Ovary (tissue), 7 donors: ENCODE measurements at regions not wholly inside any gene's neighbourhood (a gene's known extent, or its start where the extent isn't known, plus 50 kb on each side); places are given as distances from the start of the nearest gene placed in this dataset.

ENCODE experiments used
- DNase-seq, 5 donors: peaks; one replicate each; pipeline ENCODE4 v3.0.0-alpha.2; 2019 to 2020
- H3K27ac ChIP-seq, 2 donors: fragments of 200-600 bp; one replicate each; pipeline versions ENCODE4 v1.5.1 to v1.8.0; 2019 to 2022
- H3K27me3 ChIP-seq: fragments of 200-600 bp; one replicate; pipeline ENCODE4 v1.8.0; 2022
- H3K36me3 ChIP-seq: fragments of 200-600 bp; sonication (generic); one replicate; pipeline ENCODE4 v1.5.1; 2019
- H3K4me1 ChIP-seq: one replicate; pipeline ENCODE4 v1.8.1; 2013; ENCODE audit warnings: mild to moderate bottlenecking, moderate library complexity; ENCODE audit not compliant: insufficient read depth
- H3K4me3 ChIP-seq: fragments of 200-600 bp; sonication (generic); one replicate; pipeline ENCODE4 v1.5.1; 2017
- H3K9me3 ChIP-seq, 2 donors: fragments of 200-600 bp in 1 of 2; sonication (generic) in 1 of 2; one replicate each; pipeline versions ENCODE4 v1.5.1 to v1.8.1; 2013 to 2019; ENCODE audit warnings: mild to moderate bottlenecking in 1 of 2, moderate library complexity in 1 of 2
- CTCF ChIP-seq, 3 donors: fragments of 450-650 bp in 2 of 3; fragments of 200-600 bp in 1 of 3; IDR thresholded peaks; one replicate each; pipeline versions ENCODE4 v1.5.1 to v1.8.0; 2016 to 2022; ENCODE audit warnings: antibody characterized with exemption in 3 of 3, mild to moderate bottlenecking in 1 of 3
- EP300 ChIP-seq: sonication (generic); formaldehyde crosslinking; IDR thresholded peaks from one replicate; pipeline ENCODE4 v1.6.1; 2017; ENCODE audit warnings: antibody characterized with exemption
- POLR2A ChIP-seq: fragments of 450-650 bp; IDR thresholded peaks from one replicate; pipeline ENCODE4 v1.6.1; 2017; ENCODE audit warnings: antibody characterized with exemption, mild to moderate bottlenecking, moderate library complexity
- WGBS, 3 donors: extraction: QIAGEN DNeasy Blood & Tissue Kit in 1 of 3; methylation state at CpG; one replicate each; pipeline versions ENCODE4 v1.1.5 to v1.1.7; 2013 to 2017; 5-methylcytosine and 5-hydroxymethylcytosine counted together
- intact Hi-C, 4 donors: fragments of 100-400 bp; cut with DNase I; formaldehyde crosslinking; loops; one replicate each; pipeline versions ENCODE4 v1.11.0 to v1.15.1; 2022 to 2023
- donor health status: DM: no; HTN: no; CAD: no; lungs with moderate emphysema.
- donor health status: DM: no; HTN: no; CAD: no.
- donor health status: Bipolar disorder and iron deficiency.
- donor health status: DM: no; HTN: no; CAD: no.
- donor health status: DM: yes; HTN: yes; CAD: no.

- 18 to 34% (median 26%) methylated on average over 2 of the region's 2 CpGs for WGBS, 3 donors
- Histone ChIP-seq H3K27me3 (no peaks in the 10 kb centered on the region), H3K27ac (no peak overlapping the region), H3K36me3 (no peaks in the 10 kb centered on the region), H3K9me3 (no peaks in the 10 kb centered on the region), H3K4me1 (no peaks in the 10 kb centered on the region), H3K4me3 (no peak overlapping the region)
- no peak for DNase-seq
- TF ChIP-seq CTCF (IDR thresholded peaks at IDR 0.05) (no peak), EP300 (no peak), POLR2A (no peak)
- intact Hi-C loops, result no loop called here
Measured at GRCh38 chr5:116370886-116371285, 203.7 kb downstream of the SEMA6A start.

GRCh38 chr5:116370149-116370548 lies 204.5 kb downstream of the SEMA6A start:
- H3K36me3 ChIP-seq, result no peaks in the 10 kb centered on the region
- H3K27ac ChIP-seq, result no peak overlapping the region
- no peaks in the 10 kb centered on the region for H3K27me3 ChIP-seq
- intact Hi-C loops, result no loop called here
- H3K9me3 ChIP-seq, result no peaks in the 10 kb centered on the region
- no peak for TF ChIP-seq EP300
- no peak for DNase-seq
- no peaks in the 10 kb centered on the region for H3K4me1 ChIP-seq
- WGBS, 3 donors, result 73 to 79% (median 78%) methylated on average over 4 of the region's 4 CpGs
- H3K4me3 ChIP-seq, result no peak overlapping the region

- Histone ChIP-seq H3K27me3 (no peaks in the 10 kb centered on the region), H3K36me3 (no peaks in the 10 kb centered on the region), H3K4me3 (no peak overlapping the region), H3K27ac (no peak overlapping the region), H3K9me3 (no peaks in the 10 kb centered on the region), H3K4me1 (no peaks in the 10 kb centered on the region)
- no peak for DNase-seq
- TF ChIP-seq EP300, result no peak
- TF ChIP-seq CTCF (IDR thresholded peaks at IDR 0.05), result no peak
- no peak for TF ChIP-seq POLR2A
- WGBS, 3 donors, result 72 to 97% (median 78%) methylated on average over 3 of the region's 3 CpGs
- intact Hi-C loops, result no loop called here
Measured at GRCh38 chr5:116365006-116365496, 209.6 kb downstream of the SEMA6A start.

- DNase-seq, result no peak
- TF ChIP-seq EP300, result no peak
- no peak for TF ChIP-seq CTCF (IDR thresholded peaks at IDR 0.05)
- TF ChIP-seq POLR2A, result no peak
- Histone ChIP-seq H3K27ac (no peak overlapping the region), H3K27me3 (no peaks in the 10 kb centered on the region), H3K4me3 (no peak overlapping the region), H3K4me1 (no peaks in the 10 kb centered on the region), H3K36me3 (no peaks in the 10 kb centered on the region), H3K9me3 (no peaks in the 10 kb centered on the region)
- intact Hi-C loops, result no loop called here
- WGBS, 3 donors, result 91 to 100% (median 97%) methylated on average over 1 of the region's 1 CpG
Measured at GRCh38 chr5:116363780-116364179, 210.8 kb downstream of the SEMA6A start.

DNA sequence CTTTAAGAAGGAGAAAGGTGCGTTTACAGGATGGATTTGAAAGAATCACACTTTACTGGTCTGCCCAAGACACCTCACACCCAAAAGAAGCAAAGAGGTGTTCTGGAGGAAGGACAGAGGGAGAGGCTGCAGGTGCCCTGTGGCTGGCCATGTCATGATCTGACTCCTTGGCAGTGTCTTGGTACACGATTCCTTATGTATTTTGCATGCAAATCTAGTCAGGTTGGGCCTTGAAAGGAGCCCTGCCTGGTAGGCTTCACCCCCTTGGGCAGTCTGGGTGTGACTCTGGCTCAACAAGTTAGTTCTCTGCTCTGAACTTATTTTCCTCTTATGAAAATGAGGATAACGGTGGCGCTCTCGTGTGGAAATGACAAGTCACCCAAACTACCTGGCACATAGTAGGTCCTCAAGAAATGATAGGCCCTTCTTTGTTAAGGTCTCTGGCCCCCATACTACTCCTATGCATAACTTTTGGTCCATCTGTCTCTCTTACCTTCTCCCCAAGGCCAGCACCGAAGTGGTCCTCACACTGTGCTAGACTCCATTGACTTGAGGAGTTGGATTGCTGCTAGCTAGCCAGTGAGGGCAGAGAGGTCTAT lies 212.5 kb downstream of the SEMA6A start:
- TF ChIP-seq CTCF (IDR thresholded peaks at IDR 0.05) (no peak), EP300 (no peak), POLR2A (no peak)
- H3K9me3 ChIP-seq, result no peaks in the 10 kb centered on the region
- H3K36me3 ChIP-seq, result no peaks in the 10 kb centered on the region
- H3K27ac ChIP-seq, result no peak overlapping the region
- WGBS, 3 donors, result 79 to 89% (median 84%) methylated on average over 6 of the region's 6 CpGs
- DNase-seq, result no peak
- intact Hi-C loops, result no loop called here
- H3K4me1 ChIP-seq, result no peaks in the 10 kb centered on the region
- no peaks in the 10 kb centered on the region for H3K27me3 ChIP-seq
- no peak overlapping the region for H3K4me3 ChIP-seq
